Right atrium auricular region (tissue), 2 donors: ENCODE measurements at regions not wholly inside any gene's neighbourhood (a gene's known extent, or its start where the extent isn't known, plus 50 kb on each side); places are given as distances from the start of the nearest gene placed in this dataset.

Experiments
- DNase-seq: peaks from one replicate; pipeline ENCODE4 v3.0.0-alpha.2; 2019; ENCODE audit warnings: low spot score
- H3K27ac ChIP-seq, 2 donors: fragments of 200-600 bp; sonication (generic); 1 replicate in 1 of 2; 2 replicates in 1 of 2; pipeline ENCODE4 v1.5.1; 2016 to 2019
- H3K27me3 ChIP-seq, 2 donors: fragments of 200-600 bp; sonication (generic); one replicate each; pipeline versions ENCODE4 v1.5.1 to v1.6.0; 2017 to 2019
- H3K36me3 ChIP-seq: fragments of 200-600 bp; sonication (generic); one replicate; pipeline ENCODE4 v1.5.1; 2016
- H3K4me1 ChIP-seq, 2 donors: fragments of 200-600 bp; sonication (generic); one replicate each; pipeline versions ENCODE4 v1.5.1 to v1.6.0; 2017 to 2019
- H3K4me3 ChIP-seq, 2 donors: fragments of 200-600 bp; sonication (generic); 1 replicate in 1 of 2; 2 replicates in 1 of 2; pipeline ENCODE4 v1.5.1; 2017 to 2019; ENCODE audit warnings: mild to moderate bottlenecking in 1 of 2, moderate library complexity in 1 of 2
- H3K9me3 ChIP-seq, 2 donors: fragments of 200-600 bp; sonication (generic); one replicate each; pipeline ENCODE4 v1.5.1; 2019
- CTCF ChIP-seq, 2 donors: fragments of 200-600 bp; sonication (generic); IDR thresholded peaks; one replicate each; pipeline ENCODE4 v1.5.1; 2019; ENCODE audit warnings: antibody characterized with exemption in 2 of 2

DNA sequence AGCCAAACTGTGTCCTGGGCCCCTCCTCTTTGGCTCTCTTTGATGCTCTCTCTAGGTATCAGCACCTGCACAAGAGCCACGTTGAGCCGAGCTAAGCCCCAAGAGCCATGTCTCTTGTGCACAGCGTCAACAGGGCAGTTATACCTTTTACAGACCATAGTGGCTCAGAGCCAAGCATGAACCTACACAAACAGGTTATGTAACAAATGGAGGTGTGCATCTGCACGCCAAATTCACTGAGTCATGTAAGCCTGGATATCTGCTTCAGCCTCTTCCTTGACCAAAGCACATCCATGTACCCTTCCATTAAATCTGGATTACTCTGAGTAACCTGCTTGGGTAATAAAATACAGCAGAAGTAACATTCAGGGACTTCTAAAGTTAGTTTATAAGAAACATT is 509.7 kb downstream of the NAV3 start:
- H3K4me3 ChIP-seq, result no peak overlapping the region
- H3K36me3 ChIP-seq, result no peaks in the 10 kb centered on the region
- H3K27ac ChIP-seq, result no peak overlapping the region
- H3K27me3 ChIP-seq, result no peaks in the 10 kb centered on the region
- TF ChIP-seq CTCF (IDR thresholded peaks at IDR 0.05), result no peak
- H3K9me3 ChIP-seq, result no peaks in the 10 kb centered on the region
- no peak for DNase-seq
- H3K4me1 ChIP-seq, result no peaks in the 10 kb centered on the region

DNA sequence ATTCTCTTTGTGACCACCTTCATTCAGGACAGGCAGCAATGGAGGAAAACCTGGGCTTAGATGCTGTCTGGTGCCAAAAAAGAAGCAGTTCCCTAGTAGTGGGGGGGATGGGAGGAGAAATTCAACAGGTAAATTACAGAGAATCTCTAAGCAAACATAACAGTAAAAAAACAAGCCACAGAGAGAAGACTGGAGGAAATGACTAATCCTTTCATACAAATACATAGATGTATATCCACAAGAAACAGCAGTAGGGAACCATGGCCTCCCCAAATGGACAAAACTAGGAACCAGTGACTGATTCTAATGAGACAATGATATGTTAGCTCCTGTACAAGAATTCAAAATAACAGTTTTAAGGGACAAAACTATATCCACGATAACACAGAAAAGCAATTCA is 513.0 kb downstream of the NAV3 start:
- Histone ChIP-seq H3K4me3 (no peak overlapping the region), H3K4me1 (no peaks in the 10 kb centered on the region), H3K27ac (no peak overlapping the region), H3K9me3 (no peaks in the 10 kb centered on the region), H3K27me3 (no peaks in the 10 kb centered on the region), H3K36me3 (no peaks in the 10 kb centered on the region)
- TF ChIP-seq CTCF (IDR thresholded peaks at IDR 0.05), result no peak
- no peak for DNase-seq

GRCh38 chr12:78359520-78359919 is 505.1 kb upstream of the SYT1 start:
- H3K27ac ChIP-seq, result no peak overlapping the region
- no peak for DNase-seq

GRCh38 chr12:78361683-78362082 is 502.9 kb upstream of the SYT1 start:
- no peak for DNase-seq
- Histone ChIP-seq H3K27me3 (no peaks in the 10 kb centered on the region), H3K27ac (no peak overlapping the region), H3K9me3 (no peaks in the 10 kb centered on the region), H3K36me3 (no peaks in the 10 kb centered on the region), H3K4me1 (no peaks in the 10 kb centered on the region), H3K4me3 (no peak overlapping the region)
- no peak for TF ChIP-seq CTCF (IDR thresholded peaks at IDR 0.05)

More at GRCh38 chr12:78359520-78359919, 505.1 kb upstream of the SYT1 start:
- H3K27me3 ChIP-seq, result no peaks in the 10 kb centered on the region
- H3K4me1 ChIP-seq, result no peaks in the 10 kb centered on the region
- no peaks in the 10 kb centered on the region for H3K36me3 ChIP-seq
- no peaks in the 10 kb centered on the region for H3K9me3 ChIP-seq
- TF ChIP-seq CTCF (IDR thresholded peaks at IDR 0.05), result no peak
- H3K4me3 ChIP-seq, result no peak overlapping the region

DNA sequence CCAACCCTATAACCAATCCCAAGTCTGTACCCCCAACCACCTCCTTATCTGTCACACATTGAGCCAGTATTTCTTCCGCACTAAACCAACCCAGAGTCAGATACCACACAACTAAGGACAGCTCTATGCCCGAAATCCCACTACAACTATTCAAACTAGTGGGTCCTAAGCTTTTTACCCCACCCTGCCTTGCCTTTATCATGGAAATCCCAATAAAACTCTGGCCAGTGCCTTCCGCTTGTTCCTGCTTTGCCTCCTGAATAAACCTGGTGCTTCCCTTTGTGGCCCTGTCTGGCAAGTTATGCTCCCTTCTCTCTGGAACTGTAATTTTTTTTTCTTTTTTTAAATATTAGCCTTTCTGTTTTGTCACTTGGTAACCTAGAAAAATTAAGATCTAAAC is 493.3 kb upstream of the SYT1 start:
- no peak for DNase-seq
- no peak for TF ChIP-seq CTCF (IDR thresholded peaks at IDR 0.05)
- Histone ChIP-seq H3K4me3 (no peak overlapping the region), H3K36me3 (no peaks in the 10 kb centered on the region), H3K4me1 (no peaks in the 10 kb centered on the region), H3K27ac (no peak overlapping the region), H3K9me3 (no peaks in the 10 kb centered on the region), H3K27me3 (no peaks in the 10 kb centered on the region)

DNA sequence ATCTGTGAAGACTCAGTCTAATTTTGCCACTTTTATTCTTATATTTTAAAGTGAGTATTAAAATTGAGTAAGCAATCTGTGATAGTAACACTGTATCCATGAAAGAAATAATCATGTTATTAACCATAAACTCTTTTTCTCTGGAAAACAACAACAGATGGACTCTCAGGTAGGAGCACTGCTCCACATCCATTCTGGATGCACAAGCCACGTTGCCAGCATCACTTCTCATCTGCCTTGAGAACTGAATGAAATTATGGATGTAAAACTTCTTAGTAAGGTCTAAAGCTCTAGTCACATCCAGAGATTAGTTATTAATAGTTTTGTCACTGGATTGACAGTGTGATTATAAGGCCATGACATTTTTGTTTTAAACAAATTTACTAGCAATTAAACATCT is 489.1 kb upstream of the SYT1 start:
- no peaks in the 10 kb centered on the region for H3K36me3 ChIP-seq
- no peak overlapping the region for H3K27ac ChIP-seq
- DNase-seq, result no peak
- H3K27me3 ChIP-seq, result no peaks in the 10 kb centered on the region
- H3K4me1 ChIP-seq, result no peaks in the 10 kb centered on the region
- H3K9me3 ChIP-seq, result no peaks in the 10 kb centered on the region
- TF ChIP-seq CTCF (IDR thresholded peaks at IDR 0.05), result no peak
- H3K4me3 ChIP-seq, result no peak overlapping the region
